Peyer's patch (tissue), 4 donors: ENCODE measurements at regions not wholly inside any gene's neighbourhood (a gene's known extent, or its start where the extent isn't known, plus 50 kb on each side); places are given as distances from the start of the nearest gene placed in this dataset.

Experiments used
- DNase-seq, 3 donors: peaks; one replicate each; pipeline ENCODE4 v3.0.0-alpha.2; 2017 to 2019
- H3K27ac ChIP-seq, 4 donors: fragments of 200-600 bp; sonication (generic); one replicate each; pipeline ENCODE4 v1.5.1; 2016 to 2019
- H3K27me3 ChIP-seq, 2 donors: fragments of 200-600 bp; sonication (generic); one replicate each; pipeline ENCODE4 v1.5.1; 2019
- H3K36me3 ChIP-seq, 3 donors: fragments of 200-600 bp; sonication (generic); one replicate each; pipeline ENCODE4 v1.5.1; 2016 to 2019
- H3K4me1 ChIP-seq, 4 donors: fragments of 200-600 bp; sonication (generic); one replicate each; pipeline ENCODE4 v1.5.1; 2016 to 2019
- H3K4me3 ChIP-seq, 4 donors: fragments of 200-600 bp; sonication (generic); 1 replicate in 3 of 4; 2 replicates in 1 of 4; pipeline ENCODE4 v1.5.1; 2016 to 2019; ENCODE audit warnings: mild to moderate bottlenecking in 1 of 4
- H3K9me3 ChIP-seq, 4 donors: fragments of 200-600 bp; sonication (generic); one replicate each; pipeline ENCODE4 v1.5.1; 2016 to 2019; ENCODE audit warnings: mild to moderate bottlenecking in 1 of 4
- POLR2A ChIP-seq, 2 donors: fragments of 450-650 bp; IDR thresholded peaks; one replicate each; pipeline ENCODE4 v1.5.1; 2017; ENCODE audit warnings: antibody characterized with exemption in 2 of 2, mild to moderate bottlenecking in 2 of 2, moderate library complexity in 2 of 2
- TF ChIP-seq, protein P1 (sequence below), 6 experiments: fragments of 450-650 bp in 4 of 6; fragments of 200-600 bp in 2 of 6; sonication (generic) in 1 of 6; IDR thresholded peaks; one replicate each; pipeline ENCODE4 v1.5.1; 2017 to 2019; ENCODE audit warnings: antibody characterized with exemption in 6 of 6, mild to moderate bottlenecking in 3 of 6, moderate library complexity in 1 of 6

DNA sequence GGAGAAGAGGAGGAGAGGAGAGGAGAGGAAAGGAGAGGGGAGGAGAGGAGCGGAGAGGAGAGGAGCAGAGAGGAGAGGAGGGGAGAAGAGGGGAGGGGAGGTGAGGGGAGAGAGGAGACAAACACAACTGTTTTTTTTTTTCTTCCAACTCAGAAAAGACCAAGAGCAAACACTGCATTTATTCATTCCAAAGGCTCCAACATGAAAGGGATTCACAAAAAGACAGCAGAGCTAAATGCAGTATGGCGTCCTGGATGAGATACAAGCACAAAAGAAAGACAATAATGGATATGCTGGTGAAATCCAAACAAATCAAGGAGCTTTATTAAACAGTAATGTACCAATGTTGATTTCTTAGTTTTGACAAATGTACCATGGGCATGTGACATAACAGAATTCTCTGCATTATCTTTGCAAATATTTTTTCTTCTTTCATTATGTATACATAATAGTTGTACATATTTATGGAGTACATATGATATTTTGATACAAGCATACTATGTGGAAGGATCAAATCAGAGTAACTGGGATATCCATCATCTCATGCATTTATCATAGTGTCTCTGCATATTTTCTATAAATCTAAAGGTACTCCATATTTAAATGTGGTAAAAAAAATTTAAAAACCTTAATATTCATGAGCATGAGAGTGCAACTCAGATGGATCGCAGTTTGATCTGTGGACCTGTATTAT, 204.6 kb downstream of the CBLN4 start:
- no peak overlapping the region for H3K4me3 ChIP-seq
- H3K27me3 ChIP-seq, result no peaks in the 10 kb centered on the region
- DNase-seq, result no peak
- TF ChIP-seq, protein P1, sequence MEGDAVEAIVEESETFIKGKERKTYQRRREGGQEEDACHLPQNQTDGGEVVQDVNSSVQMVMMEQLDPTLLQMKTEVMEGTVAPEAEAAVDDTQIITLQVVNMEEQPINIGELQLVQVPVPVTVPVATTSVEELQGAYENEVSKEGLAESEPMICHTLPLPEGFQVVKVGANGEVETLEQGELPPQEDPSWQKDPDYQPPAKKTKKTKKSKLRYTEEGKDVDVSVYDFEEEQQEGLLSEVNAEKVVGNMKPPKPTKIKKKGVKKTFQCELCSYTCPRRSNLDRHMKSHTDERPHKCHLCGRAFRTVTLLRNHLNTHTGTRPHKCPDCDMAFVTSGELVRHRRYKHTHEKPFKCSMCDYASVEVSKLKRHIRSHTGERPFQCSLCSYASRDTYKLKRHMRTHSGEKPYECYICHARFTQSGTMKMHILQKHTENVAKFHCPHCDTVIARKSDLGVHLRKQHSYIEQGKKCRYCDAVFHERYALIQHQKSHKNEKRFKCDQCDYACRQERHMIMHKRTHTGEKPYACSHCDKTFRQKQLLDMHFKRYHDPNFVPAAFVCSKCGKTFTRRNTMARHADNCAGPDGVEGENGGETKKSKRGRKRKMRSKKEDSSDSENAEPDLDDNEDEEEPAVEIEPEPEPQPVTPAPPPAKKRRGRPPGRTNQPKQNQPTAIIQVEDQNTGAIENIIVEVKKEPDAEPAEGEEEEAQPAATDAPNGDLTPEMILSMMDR (IDR thresholded peaks at IDR 0.05), result no peak
- no peak for TF ChIP-seq POLR2A (IDR thresholded peaks at IDR 0.05)
- no peak overlapping the region for H3K27ac ChIP-seq
- no peaks in the 10 kb centered on the region for H3K9me3 ChIP-seq
- H3K36me3 ChIP-seq, result no peaks in the 10 kb centered on the region
- H3K4me1 ChIP-seq, result no peaks in the 10 kb centered on the region

DNA sequence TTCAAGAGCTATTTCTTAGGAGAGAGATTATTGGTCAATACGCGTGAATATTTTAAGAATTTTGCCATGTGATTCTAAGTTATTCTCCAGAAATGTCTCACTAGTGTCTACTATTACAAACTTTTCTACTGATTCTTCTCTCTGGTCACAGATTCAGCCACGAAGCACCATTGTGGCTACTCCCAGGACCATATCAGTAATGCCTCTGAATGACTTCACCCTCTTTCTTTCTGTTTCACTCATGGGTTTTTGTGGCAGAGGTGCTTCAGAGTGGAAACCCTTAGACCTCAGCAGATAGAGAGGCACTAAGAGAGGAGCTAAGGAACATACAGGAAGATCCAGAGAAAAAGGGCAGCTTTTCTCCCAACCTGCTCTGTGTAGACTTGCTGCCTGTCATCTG, 211.3 kb downstream of the CBLN4 start:
- H3K9me3 ChIP-seq, result no peaks in the 10 kb centered on the region
- no peak overlapping the region for H3K27ac ChIP-seq
- H3K27me3 ChIP-seq, result no peaks in the 10 kb centered on the region
- H3K4me3 ChIP-seq, result no peak overlapping the region
- no peak for DNase-seq
- TF ChIP-seq, protein P1 (IDR thresholded peaks at IDR 0.05), result no peak
- no peak for TF ChIP-seq POLR2A (IDR thresholded peaks at IDR 0.05)
- no peaks in the 10 kb centered on the region for H3K4me1 ChIP-seq
- H3K36me3 ChIP-seq, result no peaks in the 10 kb centered on the region

DNA sequence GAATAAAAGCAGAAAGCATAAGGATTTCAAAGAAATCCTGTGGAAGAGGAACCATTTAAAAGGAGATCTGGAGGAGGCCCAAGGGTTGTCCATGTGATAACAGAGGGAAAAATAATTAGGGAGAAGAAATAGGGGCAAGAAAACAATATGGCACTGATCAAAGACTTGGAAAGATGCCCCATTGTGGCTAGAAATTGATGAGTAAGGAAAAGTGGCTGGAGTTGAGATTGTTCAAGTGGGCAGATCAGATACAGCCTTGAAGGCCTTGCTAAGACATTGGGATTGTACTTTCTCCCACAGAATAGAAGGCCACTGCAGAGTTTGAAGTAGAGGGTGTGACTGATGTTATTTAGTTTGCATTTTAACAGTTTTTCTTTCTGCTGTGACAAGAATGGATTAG, 213.3 kb downstream of the CBLN4 start:
- no peak overlapping the region for H3K27ac ChIP-seq
- H3K27me3 ChIP-seq, result no peaks in the 10 kb centered on the region
- H3K4me3 ChIP-seq, result no peak overlapping the region
- no peaks in the 10 kb centered on the region for H3K9me3 ChIP-seq
- no peak for TF ChIP-seq POLR2A (IDR thresholded peaks at IDR 0.05)
- TF ChIP-seq, protein P1 (IDR thresholded peaks at IDR 0.05), result no peak
- no peak for DNase-seq
- H3K36me3 ChIP-seq, result no peaks in the 10 kb centered on the region
- H3K4me1 ChIP-seq, result no peaks in the 10 kb centered on the region

DNA sequence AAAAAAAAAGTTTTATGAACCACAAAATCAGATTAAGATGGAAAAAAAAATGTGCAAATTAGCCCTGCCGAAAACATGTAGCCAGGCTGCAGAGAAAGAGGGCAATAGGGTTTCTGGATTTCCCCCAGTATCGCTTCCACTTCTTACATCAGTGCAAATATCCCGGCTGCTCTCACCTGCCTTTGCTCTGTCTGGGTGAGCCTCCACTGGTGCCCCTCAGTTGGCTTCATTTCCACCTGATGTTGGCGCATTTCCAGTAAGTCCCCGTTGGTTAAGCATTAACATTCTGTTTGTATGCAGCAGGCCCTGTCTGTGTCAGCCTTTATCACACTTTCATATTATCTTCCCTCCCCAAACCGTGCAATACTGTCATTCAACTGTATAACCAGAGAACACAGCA, 215.1 kb downstream of the CBLN4 start:
- Histone ChIP-seq H3K27ac (no peak overlapping the region), H3K4me1 (no peaks in the 10 kb centered on the region), H3K4me3 (no peak overlapping the region), H3K36me3 (no peaks in the 10 kb centered on the region), H3K27me3 (no peaks in the 10 kb centered on the region), H3K9me3 (no peaks in the 10 kb centered on the region)
- no peak for DNase-seq
- no peak for TF ChIP-seq POLR2A (IDR thresholded peaks at IDR 0.05)
- TF ChIP-seq, protein P1 (IDR thresholded peaks at IDR 0.05), result no peak

DNA sequence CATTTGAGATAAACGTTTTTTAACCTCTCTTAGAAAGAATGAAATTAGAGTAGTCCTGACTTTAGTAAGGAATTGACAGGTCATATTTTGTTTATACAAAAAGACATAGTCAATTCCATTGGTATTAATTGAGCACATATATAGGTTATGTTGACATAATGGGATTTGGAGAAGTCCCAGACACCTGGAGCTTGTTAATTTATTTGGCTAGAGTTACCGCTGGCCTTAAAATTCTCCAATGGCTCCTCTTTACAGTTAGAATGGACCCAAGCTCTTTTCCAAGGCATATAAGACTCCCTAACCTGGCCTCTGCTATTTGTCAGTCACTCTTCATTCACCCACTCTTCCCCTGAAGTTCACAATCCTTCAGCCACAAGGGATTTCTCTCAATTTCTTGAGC, 221.3 kb downstream of the CBLN4 start:
- no peaks in the 10 kb centered on the region for H3K27me3 ChIP-seq
- no peaks in the 10 kb centered on the region for H3K9me3 ChIP-seq
- TF ChIP-seq, protein P1 (IDR thresholded peaks at IDR 0.05), result no peak
- TF ChIP-seq POLR2A (IDR thresholded peaks at IDR 0.05), result no peak
- no peaks in the 10 kb centered on the region for H3K36me3 ChIP-seq
- no peak for DNase-seq
- H3K4me1 ChIP-seq, result peaks cover 0 to 4% (median 0%) of the 10 kb centered on the region in 4 donors
- no peak overlapping the region for H3K4me3 ChIP-seq
- H3K27ac ChIP-seq, result no peak overlapping the region

DNA sequence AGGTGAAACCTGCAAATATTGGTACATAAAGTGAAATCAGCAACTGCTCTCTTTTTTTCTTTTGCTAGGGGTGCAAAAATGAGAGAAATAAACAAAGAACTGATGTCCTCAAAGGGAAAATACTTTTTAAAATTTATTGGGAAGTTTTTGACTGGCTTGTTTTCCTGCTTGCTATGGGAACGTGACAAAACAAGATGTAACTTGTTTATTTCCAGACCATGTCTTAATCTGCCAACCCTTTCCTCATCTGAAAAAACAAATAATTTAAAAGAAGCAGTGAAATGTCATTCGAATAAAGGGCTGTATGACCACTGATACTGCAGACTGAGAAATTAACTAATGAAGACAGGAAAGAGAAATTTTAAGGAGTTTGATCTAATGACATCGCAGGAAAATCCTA, 221.9 kb downstream of the CBLN4 start:
- Histone ChIP-seq H3K9me3 (no peaks in the 10 kb centered on the region), H3K27me3 (no peaks in the 10 kb centered on the region), H3K27ac (no peak overlapping the region), H3K36me3 (no peaks in the 10 kb centered on the region), H3K4me3 (no peak overlapping the region), H3K4me1 (peaks cover 0 to 4% (median 0%) of the 10 kb centered on the region in 4 donors)
- no peak for TF ChIP-seq POLR2A (IDR thresholded peaks at IDR 0.05)
- TF ChIP-seq, protein P1 (IDR thresholded peaks at IDR 0.05), result no peak
- DNase-seq, result no peak
